ENCODE measurements at regions not wholly inside any gene's neighbourhood (a gene's known extent, or its start where the extent isn't known, plus 50 kb on each side); places are given as distances from the start of the nearest gene placed in this dataset.

GRCh38 chr11:79918846-79919245, 478.0 kb upstream of the TENM4 start:
- TF ChIP-seq SP1 (IDR thresholded peaks at IDR 0.05) (no peak), FOXK2 (IDR thresholded peaks at IDR 0.05) (no peak), NFRKB (IDR thresholded peaks at IDR 0.05) (no peak), FOXM1 (IDR thresholded peaks at IDR 0.05; ENCODE audit: borderline replicate concordance) (no peak), BHLHE40 (IDR thresholded peaks at IDR 0.05; ENCODE audit: borderline replicate concordance) (no peak), ELF4 (IDR thresholded peaks at IDR 0.05) (no peak), HDGF (IDR thresholded peaks at IDR 0.05; ENCODE audit: borderline replicate concordance) (no peak), TARDBP (IDR thresholded peaks at IDR 0.05) (no peak), ZNF384 (IDR thresholded peaks at IDR 0.05) (no peak), SUZ12 (IDR thresholded peaks at IDR 0.05) (no peak), LEF1 (IDR thresholded peaks at IDR 0.05; ENCODE audit: borderline replicate concordance) (no peak), FOXA1 (IDR thresholded peaks at IDR 0.05) (no peak), CTBP1 (IDR thresholded peaks at IDR 0.05; ENCODE audit: borderline replicate concordance) (no peak), ARNT (IDR thresholded peaks at IDR 0.05) (no peak)
